Stimulated activated effector memory CD8-positive, alpha-beta T cell treated with anti-CD3 and anti-CD28 coated beads, Interleukin-12 subunit alpha, Interleukin-12 subunit beta, amount 100 ng/mL, for 72 hours (primary cell): ENCODE measurements at regions not wholly inside any gene's neighbourhood (a gene's known extent, or its start where the extent isn't known, plus 50 kb on each side); places are given as distances from the start of the nearest gene placed in this dataset.

Source experiments
- ATAC-seq: fragments of 150-1000 bp; cut with Tn5 transposase; 2 replicates; pipeline ENCODE4 v1.10.0; 2021
- DNase-seq, 2 donors: peaks; one replicate each; pipeline ENCODE4 v3.0.0; 2021 to 2022; ENCODE audit warnings: low spot score in 2 of 2
- H3K27ac Mint-ChIP-seq: one replicate; pipeline ENCODE4 v1.8.0; 2022; ENCODE audit warnings: mild to moderate bottlenecking, mixed read lengths
- H3K36me3 Mint-ChIP-seq: one replicate; pipeline ENCODE4 v1.8.0; 2022; ENCODE audit warnings: mild to moderate bottlenecking, mixed read lengths
- H3K4me1 Mint-ChIP-seq: one replicate; pipeline ENCODE4 v1.8.0; 2022; ENCODE audit warnings: mixed read lengths
- H3K4me3 Mint-ChIP-seq: one replicate; pipeline ENCODE4 v1.8.0; 2022; ENCODE audit warnings: mild to moderate bottlenecking, mixed read lengths
- H3K9me3 Mint-ChIP-seq: one replicate; pipeline ENCODE4 v1.8.0; 2022; ENCODE audit warnings: mixed read lengths

DNA sequence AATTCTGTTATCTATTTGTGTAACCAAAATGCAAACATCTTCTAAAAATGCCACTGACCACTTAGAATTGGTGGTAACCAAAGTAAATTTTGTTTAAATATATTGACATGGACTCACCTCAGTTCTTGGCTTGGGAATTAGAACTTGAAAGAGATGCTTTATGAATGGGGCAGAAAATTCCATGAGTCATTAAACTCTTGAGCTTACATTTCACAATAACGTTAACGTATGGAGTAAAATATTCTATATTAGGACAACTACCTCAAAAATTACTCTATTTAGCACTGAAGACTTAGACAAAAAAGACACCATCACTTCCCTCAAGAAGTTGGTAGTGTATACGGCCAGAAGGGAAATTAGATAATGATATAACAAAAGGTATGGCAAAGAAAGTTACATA lies 752.2 kb upstream of the MARCKS start:
- H3K27ac Mint-ChIP-seq: no peak overlapping the region
- ATAC-seq (no peak), DNase-seq (no peak)
- no peaks in the 10 kb centered on the region for H3K4me1 Mint-ChIP-seq
- no peak overlapping the region for H3K4me3 Mint-ChIP-seq
- H3K9me3 Mint-ChIP-seq: peaks cover 15% of the 10 kb centered on the region
- no peaks in the 10 kb centered on the region for H3K36me3 Mint-ChIP-seq

DNA sequence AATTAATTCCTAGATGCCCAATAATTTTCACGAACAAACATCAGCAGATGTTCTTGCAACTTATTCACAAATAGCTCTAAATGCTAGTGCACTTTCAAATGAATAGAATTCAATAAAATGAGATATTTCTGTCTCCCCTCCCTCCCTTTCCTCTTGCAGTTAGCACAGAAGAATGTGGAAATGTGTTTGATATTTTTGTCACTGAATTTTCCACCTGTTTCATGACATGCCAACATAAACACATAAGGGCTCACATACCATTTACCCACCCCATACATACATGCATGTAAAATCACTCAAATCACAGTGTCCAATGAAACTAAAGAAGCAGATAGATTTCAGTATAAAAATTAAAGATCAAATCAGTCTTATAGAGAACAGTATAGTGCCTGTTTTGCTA lies 746.9 kb upstream of the MARCKS start:
- H3K36me3 Mint-ChIP-seq: no peaks in the 10 kb centered on the region

DNA sequence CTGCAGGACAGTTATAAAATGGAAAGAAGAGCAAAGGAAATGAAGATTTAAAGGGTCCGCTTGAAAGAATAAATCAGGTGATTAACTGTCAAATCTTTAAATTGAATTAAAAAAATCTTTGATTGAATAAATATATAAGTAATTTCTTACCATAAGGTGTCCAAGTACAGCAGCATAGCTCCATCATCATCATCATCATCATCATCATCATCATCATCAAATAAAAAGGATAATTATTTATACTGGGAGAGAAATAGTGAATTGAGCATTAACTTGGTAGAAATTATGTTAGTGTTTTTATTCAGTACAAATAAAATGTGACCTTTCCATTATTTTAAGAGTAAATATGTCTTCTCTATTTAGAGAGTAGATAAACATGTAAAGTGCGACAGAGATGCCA lies 745.6 kb upstream of the MARCKS start:
- Mint-ChIP-seq H3K27ac (no peak overlapping the region), H3K4me3 (no peak overlapping the region), H3K36me3 (no peaks in the 10 kb centered on the region), H3K9me3 (peaks cover 19% of the 10 kb centered on the region), H3K4me1 (no peaks in the 10 kb centered on the region)
- DNase-seq (no peak), ATAC-seq (no peak)

More for the DNA sequence above, 746.9 kb upstream of the MARCKS start:
- Mint-ChIP-seq H3K27ac (no peak overlapping the region), H3K9me3 (peaks cover 25% of the 10 kb centered on the region), H3K4me3 (no peak overlapping the region), H3K4me1 (no peaks in the 10 kb centered on the region)
- DNase-seq (no peak), ATAC-seq (no peak)

DNA sequence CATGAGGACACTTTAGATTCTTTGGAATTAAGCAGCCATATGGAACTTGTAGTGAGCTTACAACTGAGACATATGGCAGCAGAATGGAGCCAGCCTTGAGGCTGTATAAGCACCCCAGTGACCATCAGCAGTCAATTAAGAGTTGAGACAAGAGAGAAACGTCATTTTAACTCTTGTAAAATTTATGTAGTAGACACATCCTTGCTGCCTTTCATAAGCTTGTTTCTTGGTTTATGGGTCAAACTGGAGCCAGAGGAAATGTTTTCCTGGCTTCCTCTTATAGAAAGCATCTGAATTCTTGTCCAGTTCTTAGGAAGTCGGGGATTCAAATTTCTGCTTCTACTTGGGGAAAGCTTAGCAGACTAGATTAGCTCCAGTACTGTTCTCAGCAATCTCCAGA lies 745.1 kb upstream of the MARCKS start:
- Mint-ChIP-seq H3K9me3 (peaks cover 20% of the 10 kb centered on the region), H3K27ac (no peak overlapping the region), H3K36me3 (no peaks in the 10 kb centered on the region), H3K4me1 (no peaks in the 10 kb centered on the region), H3K4me3 (no peak overlapping the region)
- ATAC-seq: no peak
- DNase-seq: no peak

DNA sequence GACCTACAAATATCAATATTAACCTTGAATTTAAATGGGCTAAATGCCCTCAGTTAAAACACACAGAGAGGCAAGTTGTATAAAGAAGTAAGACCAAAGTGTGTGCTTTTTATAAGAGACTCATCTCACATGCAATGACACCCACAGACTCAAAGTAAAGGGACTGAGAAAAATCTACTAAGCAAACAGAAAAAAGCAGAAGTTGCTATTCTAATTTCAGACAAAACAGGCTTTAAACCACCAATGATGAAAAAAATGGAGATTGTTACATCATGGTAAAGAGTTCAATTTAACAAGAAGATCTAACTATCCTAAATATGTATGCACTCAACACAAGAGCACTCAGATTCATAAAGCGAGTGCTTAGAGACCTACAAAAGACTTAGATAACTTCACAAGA lies 741.9 kb upstream of the MARCKS start:
- DNase-seq: no peak
- Mint-ChIP-seq H3K27ac (no peak overlapping the region), H3K4me3 (no peak overlapping the region), H3K9me3 (peaks cover 30% of the 10 kb centered on the region), H3K36me3 (no peaks in the 10 kb centered on the region), H3K4me1 (no peaks in the 10 kb centered on the region)
- ATAC-seq: no peak

DNA sequence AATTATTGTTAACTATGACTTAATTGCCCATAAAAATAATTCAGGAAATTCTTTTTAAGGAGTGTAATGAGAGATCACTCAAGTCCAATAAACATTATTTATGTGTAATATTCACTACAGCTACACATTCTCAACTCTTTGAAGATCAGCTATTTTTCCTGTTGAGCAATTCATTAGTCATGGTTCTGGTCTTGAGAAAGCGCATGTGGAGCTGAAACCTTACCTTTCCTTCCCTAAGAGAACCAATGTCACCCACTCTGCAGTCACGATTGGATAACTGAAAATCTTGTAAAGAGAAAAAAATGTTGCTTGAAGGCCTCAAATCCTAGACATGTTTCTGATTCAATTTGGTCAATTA lies 736.9 kb upstream of the MARCKS start:
- DNase-seq (no peak), ATAC-seq (no peak)
- H3K27ac Mint-ChIP-seq: no peak overlapping the region
- no peak overlapping the region for H3K4me3 Mint-ChIP-seq
- H3K36me3 Mint-ChIP-seq: no peaks in the 10 kb centered on the region
- H3K4me1 Mint-ChIP-seq: no peaks in the 10 kb centered on the region
- H3K9me3 Mint-ChIP-seq: peaks cover 20% of the 10 kb centered on the region

DNA sequence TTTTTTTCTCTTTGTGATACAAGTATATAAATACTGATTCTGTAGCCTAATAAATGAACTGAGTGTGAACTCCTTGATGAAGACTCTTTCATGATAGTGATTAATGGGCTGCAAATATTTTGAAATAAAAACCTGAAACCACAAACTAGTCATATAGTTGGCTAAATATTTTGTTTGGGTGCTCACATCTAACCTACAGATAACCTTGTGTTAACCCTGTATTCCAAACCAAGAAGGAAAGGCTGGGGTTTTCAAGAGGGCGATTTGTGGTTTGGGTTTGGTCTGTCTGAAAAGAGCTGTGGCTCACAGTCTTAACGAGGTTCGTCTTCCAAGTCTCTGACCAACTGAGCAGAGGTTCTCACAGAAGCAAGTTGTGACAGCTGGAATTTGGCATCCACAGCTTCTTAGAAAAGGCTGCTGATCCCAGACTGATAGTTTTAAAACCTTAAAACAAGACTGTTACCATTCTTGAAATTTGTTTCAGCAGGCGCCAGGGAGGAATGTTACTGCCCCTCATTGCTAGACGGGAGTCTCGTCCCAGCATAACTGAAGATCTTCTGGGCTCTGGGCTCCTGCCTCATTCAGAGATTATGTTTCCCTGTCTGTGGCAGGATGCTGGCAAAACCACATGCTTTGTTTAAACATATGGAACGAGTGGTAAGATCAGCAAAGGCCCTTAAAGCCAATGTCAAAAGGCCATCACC lies 736.4 kb upstream of the MARCKS start:
- Mint-ChIP-seq H3K27ac (no peak overlapping the region), H3K4me3 (no peak overlapping the region), H3K9me3 (peaks cover 20% of the 10 kb centered on the region), H3K36me3 (no peaks in the 10 kb centered on the region), H3K4me1 (no peaks in the 10 kb centered on the region)
- no peak for DNase-seq
- no peak for ATAC-seq

DNA sequence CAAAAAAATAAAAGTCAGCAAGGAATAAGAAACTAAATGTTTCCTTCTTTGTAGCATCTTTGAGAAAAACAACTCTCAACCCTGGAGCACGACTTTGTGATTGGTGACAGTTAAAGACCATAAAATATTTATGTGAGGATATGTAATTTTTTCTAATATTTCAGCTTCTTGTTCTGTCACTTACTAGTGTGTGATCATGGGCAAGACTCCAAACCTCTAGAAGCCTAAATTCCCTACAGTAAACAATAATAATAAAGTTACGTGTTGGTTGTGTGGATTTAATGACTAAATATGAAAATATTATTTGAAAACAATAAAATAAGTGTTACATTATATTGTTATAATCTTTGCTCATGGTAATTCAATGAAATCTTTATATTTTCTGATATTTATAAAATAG lies 735.6 kb upstream of the MARCKS start:
- Mint-ChIP-seq H3K4me1 (no peaks in the 10 kb centered on the region), H3K36me3 (no peaks in the 10 kb centered on the region), H3K4me3 (no peak overlapping the region), H3K9me3 (peaks cover 17% of the 10 kb centered on the region), H3K27ac (no peak overlapping the region)
- ATAC-seq (no peak), DNase-seq (no peak)

DNA sequence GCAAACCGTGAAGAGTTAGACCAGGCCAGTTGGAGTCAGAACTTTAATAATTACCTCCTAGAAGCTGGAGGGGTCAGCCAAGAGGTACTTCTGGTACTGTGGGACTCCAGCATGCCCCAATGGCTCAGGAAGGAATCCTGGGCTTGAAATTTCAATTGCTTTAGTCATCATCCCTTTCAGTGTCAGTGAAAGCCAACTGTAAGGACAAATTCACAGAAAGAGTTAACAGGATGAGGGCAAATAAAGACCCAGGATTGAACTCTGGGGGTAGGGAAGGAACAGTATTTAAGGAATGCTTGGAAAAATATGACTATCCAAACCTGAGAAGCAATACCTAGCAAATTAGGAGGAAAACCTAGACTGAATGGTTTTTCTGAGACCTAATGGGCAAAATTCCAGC lies 735.1 kb upstream of the MARCKS start:
- H3K9me3 Mint-ChIP-seq: peaks cover 15% of the 10 kb centered on the region
- no peak overlapping the region for H3K27ac Mint-ChIP-seq
- no peak for DNase-seq
- H3K4me3 Mint-ChIP-seq: no peak overlapping the region
- H3K4me1 Mint-ChIP-seq: no peaks in the 10 kb centered on the region
- ATAC-seq: no peak
- no peaks in the 10 kb centered on the region for H3K36me3 Mint-ChIP-seq

DNA sequence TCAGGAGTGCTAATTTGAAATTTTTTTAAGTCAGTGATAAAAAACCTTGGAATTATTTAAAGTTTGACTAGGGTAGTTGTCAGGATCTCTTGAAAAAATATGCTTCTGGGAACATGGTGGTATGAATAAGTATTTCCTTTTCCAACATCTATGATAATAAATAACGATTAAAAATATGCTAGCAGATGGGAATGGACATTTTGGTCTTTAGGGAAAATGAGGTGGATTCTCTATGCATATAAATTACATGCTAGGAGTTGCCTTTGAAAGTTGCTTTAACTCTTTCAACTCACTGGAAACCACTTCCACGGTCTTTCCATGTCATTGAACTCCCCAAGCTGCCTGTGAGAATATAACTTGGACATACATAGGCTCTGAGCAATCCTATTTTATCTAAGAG lies 731.5 kb upstream of the MARCKS start:
- DNase-seq: no peak
- no peak overlapping the region for H3K27ac Mint-ChIP-seq
- no peaks in the 10 kb centered on the region for H3K4me1 Mint-ChIP-seq
- H3K4me3 Mint-ChIP-seq: no peak overlapping the region
- H3K36me3 Mint-ChIP-seq: no peaks in the 10 kb centered on the region
- H3K9me3 Mint-ChIP-seq: peaks cover 5% of the 10 kb centered on the region
- no peak for ATAC-seq

DNA sequence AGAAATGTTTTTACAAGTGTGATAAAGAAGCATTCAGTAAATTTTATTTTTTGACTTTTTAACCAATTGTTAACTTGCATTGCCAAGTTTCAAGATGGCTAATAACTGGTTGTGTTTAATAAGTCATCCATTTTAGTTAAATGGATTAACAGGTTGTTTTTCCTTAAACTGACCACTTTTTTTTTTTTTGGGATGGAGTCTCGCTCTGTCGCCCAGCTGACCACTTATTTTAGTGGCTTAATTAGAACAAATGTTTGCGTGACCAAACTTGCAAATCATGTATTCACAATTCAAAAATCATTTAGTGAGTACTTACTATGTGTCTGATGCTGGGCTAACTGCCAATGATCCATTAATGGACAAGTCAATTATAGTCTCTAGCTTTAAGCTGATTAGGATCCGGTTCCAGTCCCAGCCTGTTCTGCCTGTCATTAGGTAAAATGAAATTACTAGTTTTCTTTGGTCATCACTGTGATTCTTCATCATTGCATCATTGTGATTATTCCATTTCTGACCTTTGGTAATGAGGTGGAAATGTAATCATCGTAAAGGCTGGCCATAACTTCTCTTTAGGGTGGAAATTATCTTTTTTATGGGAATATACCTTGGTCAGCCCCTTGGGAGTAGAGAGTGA lies 729.2 kb upstream of the MARCKS start:
- no peak for DNase-seq
- Mint-ChIP-seq H3K27ac (no peak overlapping the region), H3K36me3 (no peaks in the 10 kb centered on the region), H3K4me3 (no peak overlapping the region), H3K4me1 (no peaks in the 10 kb centered on the region), H3K9me3 (no peaks in the 10 kb centered on the region)
- ATAC-seq: no peak

DNA sequence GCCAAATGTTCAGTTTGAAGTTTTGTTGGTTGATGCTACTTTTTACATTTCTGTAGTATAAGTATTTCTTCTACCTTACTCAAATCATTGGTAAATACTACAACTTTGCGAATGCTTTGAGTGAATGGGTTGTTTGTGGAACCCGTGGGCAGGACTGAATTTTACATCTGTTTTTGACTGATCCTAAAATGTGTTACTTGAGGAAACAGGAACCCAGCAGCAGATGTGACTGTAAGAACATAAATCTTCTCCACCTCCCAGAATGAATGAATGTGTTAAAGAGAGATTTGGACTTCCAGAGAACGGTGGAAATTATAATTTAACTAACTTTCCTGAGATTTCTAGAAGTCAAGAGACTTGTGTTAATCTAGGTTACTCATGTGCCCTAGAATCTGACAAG lies 728.5 kb upstream of the MARCKS start:
- H3K36me3 Mint-ChIP-seq: no peaks in the 10 kb centered on the region
- H3K4me1 Mint-ChIP-seq: no peaks in the 10 kb centered on the region
- ATAC-seq (no peak), DNase-seq (no peak)
- H3K9me3 Mint-ChIP-seq: no peaks in the 10 kb centered on the region
- no peak overlapping the region for H3K4me3 Mint-ChIP-seq
- no peak overlapping the region for H3K27ac Mint-ChIP-seq

DNA sequence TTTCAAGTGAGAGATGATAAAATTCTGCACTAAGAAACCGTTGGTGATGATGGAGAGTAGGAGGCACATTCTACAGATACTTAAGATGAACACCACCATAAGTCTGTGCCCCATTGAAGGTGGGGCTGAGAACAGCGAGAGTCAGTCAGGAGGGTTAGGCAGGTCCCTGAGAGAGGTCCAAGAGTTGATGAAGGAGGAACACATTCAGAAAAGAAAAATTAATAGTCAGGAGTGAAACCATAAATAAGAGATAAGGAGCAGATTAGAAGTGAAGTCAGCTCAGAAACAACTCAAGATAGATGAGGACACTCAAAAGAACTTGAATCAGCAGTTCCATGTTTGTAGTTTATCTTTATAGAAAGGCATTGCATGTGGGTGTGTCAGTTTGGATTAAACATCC lies 727.2 kb upstream of the MARCKS start:
- DNase-seq: no peak
- Mint-ChIP-seq H3K27ac (no peak overlapping the region), H3K4me1 (no peaks in the 10 kb centered on the region), H3K4me3 (no peak overlapping the region), H3K9me3 (no peaks in the 10 kb centered on the region), H3K36me3 (no peaks in the 10 kb centered on the region)
- ATAC-seq: no peak

DNA sequence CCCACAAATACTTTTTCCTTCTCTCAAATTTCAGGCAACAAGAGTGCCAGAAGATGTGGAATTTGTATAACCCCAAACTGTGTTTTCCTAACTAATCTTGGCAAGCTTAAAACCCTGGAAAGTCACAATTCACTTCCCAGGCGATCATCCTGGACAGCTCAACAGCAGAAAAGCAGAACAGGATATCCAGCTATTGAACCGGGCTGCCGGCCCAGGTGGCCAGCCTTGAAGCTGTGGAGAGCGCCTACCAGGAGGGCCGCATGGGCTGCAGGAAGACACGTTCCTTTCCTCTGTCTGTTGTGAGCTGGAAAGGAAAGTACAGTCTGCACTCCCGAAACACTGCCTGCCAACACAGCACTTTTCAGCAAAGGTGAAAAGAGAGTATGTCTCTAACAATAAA lies 719.7 kb upstream of the MARCKS start:
- Mint-ChIP-seq H3K4me3 (no peak overlapping the region), H3K36me3 (no peaks in the 10 kb centered on the region), H3K27ac (no peak overlapping the region), H3K4me1 (no peaks in the 10 kb centered on the region), H3K9me3 (peaks cover 6% of the 10 kb centered on the region)
- DNase-seq (no peak), ATAC-seq (no peak)

DNA sequence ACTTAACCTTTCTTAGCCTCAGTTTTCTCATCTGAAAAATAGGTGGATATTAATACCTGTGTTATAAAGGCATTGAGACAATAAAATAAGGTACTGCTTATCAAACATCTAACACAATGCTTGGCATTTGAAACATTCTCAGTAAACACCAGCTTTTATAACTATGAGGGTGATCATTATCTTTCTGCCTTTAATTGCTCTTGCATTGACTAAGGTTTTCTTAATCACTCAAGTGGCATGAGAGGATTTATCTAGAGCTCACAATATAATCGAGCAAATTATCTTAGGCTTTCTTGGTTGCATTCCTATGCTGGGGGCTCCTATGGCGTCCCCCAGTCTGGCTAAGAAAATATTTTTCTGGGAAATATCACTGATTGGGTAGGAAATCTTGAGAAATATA lies 716.4 kb upstream of the MARCKS start:
- no peak overlapping the region for H3K4me3 Mint-ChIP-seq
- H3K27ac Mint-ChIP-seq: no peak overlapping the region
- peaks cover 6% of the 10 kb centered on the region for H3K9me3 Mint-ChIP-seq
- ATAC-seq (no peak), DNase-seq (no peak)
- no peaks in the 10 kb centered on the region for H3K36me3 Mint-ChIP-seq
- no peaks in the 10 kb centered on the region for H3K4me1 Mint-ChIP-seq

DNA sequence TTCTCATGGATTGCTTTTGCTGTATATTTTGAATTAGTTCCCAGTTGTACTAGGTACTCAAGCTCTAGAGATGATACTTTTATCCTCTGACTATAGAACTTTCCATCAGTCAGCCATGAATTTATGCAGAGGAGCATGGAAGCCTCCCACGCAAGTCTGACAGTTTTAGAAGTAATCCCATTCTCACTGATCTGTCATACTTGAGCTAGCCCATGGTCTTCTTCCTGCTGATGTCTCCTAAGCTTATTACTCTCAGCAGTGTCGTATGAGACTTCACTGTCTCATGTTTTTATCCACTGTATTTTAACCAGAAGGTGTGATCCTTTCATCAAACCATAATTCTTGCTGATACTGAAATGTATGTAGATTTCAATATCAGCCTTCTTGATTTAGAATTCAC lies 715.2 kb upstream of the MARCKS start:
- Mint-ChIP-seq H3K4me1 (no peaks in the 10 kb centered on the region), H3K4me3 (no peak overlapping the region), H3K9me3 (peaks cover 6% of the 10 kb centered on the region), H3K36me3 (no peaks in the 10 kb centered on the region), H3K27ac (no peak overlapping the region)
- DNase-seq (no peak), ATAC-seq (no peak)
